COLO829 (cell line): ENCODE measurements at regions not wholly inside any gene's neighbourhood (a gene's known extent, or its start where the extent isn't known, plus 50 kb on each side); places are given as distances from the start of the nearest gene placed in this dataset.
"Not testable (repeated sequence)": the region's sequence is repeated elsewhere in the genome, so short reads cannot be mapped to it uniquely, and the experiment has no call there.

ENCODE experiments used
- DNase-seq: peaks from one replicate; pipeline ENCODE4 v3.0.0; 2012; ENCODE audit warnings: low spot score

DNA sequence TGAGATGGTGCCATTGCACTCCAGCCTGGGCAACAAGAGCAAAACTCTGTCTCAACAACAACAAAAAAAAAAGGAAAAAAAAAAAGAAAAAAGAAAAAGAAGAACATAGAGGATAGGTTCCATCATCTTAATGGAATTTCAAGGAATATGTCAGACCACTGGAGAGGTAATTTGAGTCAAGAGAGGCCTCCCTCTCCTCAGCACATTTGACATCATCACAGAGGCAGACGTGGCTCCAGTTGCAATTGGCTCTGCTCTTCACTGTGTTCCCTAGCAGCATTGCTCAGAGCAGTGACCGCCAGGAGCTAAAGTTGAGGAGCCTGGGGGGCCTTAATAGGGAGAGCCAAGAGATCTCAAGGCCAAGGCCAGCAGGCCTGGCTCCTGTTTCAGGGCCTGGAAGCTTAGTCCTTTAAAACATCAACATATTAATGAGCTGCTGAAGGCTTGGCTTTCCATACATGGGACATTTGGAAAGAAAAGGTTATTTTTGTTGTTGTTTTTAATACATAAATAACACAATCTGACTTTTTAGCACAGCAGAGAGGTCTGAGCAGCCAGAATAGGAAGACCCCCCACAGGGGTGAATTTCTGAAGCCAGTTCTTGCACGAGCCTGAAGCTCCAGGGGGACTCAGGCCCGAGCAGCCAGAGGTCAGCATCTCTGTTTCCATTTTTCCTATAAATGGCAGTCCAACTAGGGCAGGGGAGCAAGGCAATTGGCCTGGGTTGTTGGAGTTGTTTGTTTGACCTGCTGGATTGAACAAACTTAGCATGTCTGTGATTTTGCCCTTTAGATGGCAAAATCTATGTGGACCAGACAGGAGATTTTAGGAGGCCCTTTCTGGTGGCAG, 118.3 kb upstream of the FGGY start:
- no peak for DNase-seq

DNA sequence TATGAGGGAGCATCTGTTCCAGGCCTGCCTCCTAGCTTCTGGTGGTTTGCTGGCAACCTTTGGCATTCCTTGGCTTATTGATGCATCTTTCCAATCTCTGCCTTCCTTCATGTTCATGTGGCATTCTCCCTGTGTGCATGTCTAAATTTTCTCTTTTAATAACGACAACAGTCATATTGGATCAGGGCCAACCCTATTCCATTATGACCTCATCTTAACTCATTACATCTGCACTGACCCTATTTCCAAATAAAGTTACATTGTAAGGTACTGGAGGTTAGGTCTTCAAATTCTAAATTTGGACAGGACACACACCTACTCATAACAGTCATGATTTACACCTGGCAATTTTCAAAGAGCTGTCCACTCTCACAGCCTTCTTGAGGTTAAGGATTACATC, 117.2 kb upstream of the FGGY start:
- DNase-seq = no peak

- DNase-seq = no peak
These were observed 116.2 kb upstream of the FGGY start for GRCh38 chr1:59180735-59181134.

- no peak for DNase-seq
These were observed 113.1 kb upstream of the FGGY start for GRCh38 chr1:59183749-59184317.

DNA sequence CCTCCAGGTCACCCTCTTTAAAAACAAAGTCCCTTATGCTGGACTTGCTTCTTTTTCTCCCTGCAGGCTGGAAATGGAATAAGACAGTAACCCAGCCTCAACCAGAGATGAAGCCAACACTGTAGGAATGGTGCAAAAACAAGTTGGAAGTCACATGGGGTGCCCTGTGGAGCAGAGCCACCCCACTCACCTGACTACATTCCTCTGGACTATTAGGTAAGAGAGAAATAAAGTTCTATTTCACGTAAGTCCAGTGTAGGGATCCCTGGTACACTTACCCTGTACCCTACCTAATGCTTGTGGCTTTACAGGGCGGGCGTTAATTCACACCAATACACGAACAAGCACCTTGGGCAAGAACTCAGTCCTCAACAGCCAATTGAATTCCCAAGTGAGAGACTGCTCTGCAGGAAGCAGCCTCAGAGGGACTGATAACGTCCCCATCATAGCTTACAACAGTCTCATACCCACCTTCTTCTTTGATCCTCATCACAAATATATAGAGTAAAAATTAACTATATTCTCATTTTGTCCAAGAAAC, 112.5 kb upstream of the FGGY start:
- DNase-seq = no peak

DNA sequence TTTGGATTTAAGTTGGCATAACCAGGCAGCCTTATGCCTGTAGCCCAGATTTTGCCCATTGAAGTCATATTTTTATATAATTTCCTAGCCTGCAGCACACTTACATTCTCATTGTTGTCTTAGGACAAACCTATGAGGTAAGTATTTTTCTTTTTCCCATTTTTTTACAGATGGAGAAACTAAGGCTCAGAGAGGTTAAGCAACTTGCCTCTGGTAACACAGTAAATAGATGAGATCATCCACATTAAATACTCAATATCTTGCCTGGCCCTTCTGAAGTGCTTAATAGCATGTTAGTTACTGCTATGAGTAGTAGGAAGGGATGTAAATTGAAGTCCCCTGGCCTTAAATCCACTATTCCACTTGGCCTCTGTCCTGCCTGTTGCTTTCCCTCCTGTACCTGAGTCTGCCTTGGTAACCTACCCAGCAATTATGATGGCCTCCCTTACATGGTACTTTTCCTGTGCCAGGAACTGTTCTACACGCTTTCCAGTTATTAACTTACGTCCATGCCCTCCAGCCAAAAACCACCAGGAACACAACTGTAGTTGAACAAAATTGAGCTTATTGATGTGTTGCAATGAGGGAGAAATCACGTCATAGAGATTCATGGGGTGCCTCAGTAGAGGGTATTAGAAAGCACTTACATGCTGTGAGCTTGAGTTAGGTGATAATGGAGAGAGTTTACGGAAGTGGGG, 111.6 kb upstream of the FGGY start:
- no peak for DNase-seq

DNA sequence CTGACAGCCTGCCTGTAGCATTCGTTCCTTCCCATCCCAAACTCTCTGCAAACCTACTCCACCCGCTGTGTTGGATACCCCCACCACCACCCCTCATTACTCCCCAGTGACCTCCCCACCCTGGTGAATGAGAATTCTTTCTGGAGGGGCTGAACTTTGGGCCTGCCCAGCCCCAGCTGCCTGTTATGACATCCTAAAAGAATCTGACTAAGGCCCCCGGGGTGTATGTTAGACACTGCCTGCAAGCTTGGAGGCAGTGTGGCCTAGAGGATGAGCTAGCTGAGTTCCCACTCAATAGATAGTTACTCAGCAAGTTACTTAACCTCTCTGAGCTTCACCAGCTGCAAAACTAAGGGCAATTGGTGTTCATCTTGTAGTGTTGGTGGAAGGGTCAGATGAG, 110.2 kb upstream of the FGGY start:
- no peak for DNase-seq

- DNase-seq = no peak
These were observed 108.3 kb upstream of the FGGY start for GRCh38 chr1:59188413-59189213.

- no peak for DNase-seq
These were observed 103.3 kb upstream of the FGGY start for GRCh38 chr1:59193443-59194093.

GRCh38 chr1:59194621-59195020, 102.3 kb upstream of the FGGY start:
- DNase-seq = no peak

DNA sequence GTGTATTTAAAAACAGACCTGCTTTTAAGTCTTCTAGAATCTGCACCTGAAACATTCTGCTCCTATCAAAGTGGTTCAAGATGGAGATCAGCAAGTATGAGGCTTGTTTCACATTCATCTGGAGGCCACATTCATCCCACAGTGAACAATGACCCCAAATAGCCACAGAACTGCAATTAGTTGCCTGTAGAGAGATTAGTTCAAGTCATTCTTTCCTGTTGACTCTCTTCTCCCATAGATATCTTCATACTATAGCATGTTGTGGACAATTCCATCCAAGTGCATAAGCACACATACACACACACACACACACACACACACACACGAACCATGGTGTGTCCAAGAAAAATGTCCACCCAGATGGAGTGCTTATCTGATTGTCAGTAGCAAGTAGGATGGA, 101.7 kb upstream of the FGGY start:
- DNase-seq = no peak

DNA sequence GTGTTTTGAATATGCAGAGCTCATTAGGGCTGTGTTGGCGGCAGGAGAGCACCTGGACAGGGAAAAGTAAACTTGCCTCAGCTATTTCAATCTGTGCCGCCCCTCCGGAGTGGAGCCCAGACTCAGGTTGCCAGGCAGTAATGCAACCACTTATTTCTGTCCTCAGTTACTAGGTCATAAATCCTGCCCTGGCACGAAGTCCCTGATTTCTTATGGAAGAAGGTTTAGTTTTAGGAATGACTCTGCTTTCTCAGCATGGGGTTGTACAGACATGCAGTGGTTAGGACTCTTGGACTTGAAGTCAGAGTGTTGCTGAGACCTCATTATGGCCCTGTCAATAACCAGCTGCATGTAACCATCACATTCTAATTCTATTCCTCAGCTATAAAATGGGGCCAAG, 98.3 kb upstream of the FGGY start:
- DNase-seq = no peak

- no peak for DNase-seq
These were observed 97.7 kb upstream of the FGGY start for GRCh38 chr1:59199147-59199546.

DNA sequence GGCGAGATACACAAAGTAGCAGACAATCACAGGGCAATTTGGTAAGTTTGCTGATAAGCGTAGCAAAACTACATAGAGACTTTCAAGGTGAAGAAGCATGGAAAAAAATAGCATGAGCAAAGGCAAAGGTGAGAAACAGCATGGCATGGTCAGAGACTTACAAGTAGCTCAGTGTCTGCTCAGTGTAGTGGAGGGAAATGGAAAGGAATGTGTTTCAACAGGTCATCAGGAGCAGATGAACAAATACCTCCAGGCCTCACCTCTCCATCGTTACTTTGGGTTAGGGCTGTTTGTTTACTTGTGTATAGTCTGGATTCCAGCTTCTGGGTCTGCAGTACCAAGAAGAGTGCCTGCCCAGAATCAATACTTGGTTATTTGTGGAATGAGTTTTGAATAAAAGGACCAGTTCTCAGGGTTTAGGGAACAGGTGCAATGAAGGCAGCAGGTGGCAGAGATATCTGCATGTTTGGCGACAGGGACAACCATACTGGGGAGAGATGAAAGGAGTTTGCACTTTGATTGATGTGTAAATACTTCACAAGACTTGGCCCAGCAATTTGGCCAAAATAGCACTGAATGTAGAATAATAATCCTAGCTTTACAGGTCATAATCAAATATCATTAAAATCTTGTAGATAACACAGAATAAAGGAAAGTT, 97.0 kb upstream of the FGGY start:
- DNase-seq = no peak

- DNase-seq = no peak
These were observed 95.6 kb upstream of the FGGY start for GRCh38 chr1:59201341-59201740.

- no peak for DNase-seq
These were observed 94.4 kb upstream of the FGGY start for GRCh38 chr1:59202455-59202854.

- DNase-seq = no peak
These were observed 92.9 kb upstream of the FGGY start for GRCh38 chr1:59204001-59204400.

DNA sequence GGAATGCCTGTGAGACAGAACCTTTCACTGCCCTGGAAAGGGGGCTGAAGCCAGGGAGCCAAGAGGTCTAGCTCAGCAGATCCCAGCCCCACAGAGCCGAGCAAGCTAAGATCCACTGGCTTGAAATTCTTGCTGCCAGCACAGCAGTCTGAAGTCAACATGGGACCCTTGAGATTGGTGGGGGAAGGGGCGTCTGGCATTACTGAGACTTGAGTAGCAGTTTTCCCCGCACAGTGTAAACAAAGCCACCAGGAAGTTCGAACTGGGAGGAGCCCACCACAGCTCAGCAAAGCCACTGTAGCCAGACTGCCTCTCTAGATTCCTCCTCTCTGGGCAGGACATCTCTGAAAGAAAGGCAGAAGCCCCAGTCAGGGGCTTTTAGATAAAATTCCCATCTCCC, 90.3 kb upstream of the FGGY start:
- not testable (repeated sequence) for DNase-seq

- not testable (repeated sequence) for DNase-seq
These were observed 86.5 kb upstream of the FGGY start for GRCh38 chr1:59210430-59210829.

DNA sequence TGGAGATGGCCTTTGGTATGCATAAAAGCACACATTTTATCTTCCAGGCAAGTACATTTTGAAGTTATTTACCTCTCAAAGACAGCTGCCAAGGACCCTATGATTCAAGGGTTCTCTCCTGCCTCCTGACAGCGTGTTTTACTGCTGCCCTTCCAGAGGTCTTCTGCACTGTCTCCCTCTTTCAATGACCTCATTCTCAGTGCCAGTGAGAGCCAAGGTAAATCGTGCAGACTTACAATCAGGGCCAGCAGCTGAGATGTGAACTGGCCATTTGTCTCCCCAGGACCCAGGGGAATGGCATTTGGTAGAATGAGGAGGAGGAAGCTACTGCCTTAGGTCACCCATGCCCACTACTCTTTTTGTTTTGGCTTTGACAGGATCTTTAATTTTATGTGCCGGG, 84.2 kb upstream of the FGGY start:
- no peak for DNase-seq
